Left forelimb (tissue), 1 donor: ENCODE measurements at regions not wholly inside any gene's neighbourhood (a gene's known extent, or its start where the extent isn't known, plus 50 kb on each side); places are given as distances from the start of the nearest gene placed in this dataset.

Source experiments
- DNase-seq: peaks from one replicate; pipeline ENCODE4 v3.0.0-alpha.2; 2018; ENCODE audit warnings: low spot score

DNA sequence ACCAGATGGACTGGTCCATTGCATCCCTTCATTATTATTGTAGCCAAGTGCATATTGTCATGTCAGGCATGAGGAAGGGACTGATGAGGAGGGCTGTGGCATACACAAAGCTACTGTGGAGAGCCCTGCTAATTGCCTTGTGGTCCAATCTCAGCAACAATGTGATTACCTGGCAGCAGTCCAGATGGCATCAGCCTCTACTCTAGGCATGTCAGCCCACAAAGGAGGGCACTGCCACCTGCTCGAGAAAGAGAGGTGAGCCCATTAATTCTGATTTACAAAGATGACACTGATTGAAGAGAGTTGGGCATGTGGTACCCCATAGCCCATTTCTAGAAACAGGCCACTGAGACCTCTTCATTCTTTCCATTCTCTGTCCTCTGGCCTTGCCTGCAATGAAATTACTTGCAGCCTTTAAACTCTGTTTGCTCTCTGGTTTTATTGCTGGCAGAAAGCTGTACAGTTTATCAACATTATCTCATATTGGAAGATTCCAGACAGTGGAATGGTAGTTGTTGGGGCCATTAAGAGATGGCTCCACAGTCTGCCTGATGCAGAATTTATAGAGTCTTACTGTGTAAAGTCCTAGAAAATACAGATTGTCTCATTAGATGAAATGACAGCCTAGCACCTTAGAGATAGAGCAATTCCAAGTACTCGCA is 307.7 kb downstream of the ARPP21 start:
- DNase-seq, result no peak

DNA sequence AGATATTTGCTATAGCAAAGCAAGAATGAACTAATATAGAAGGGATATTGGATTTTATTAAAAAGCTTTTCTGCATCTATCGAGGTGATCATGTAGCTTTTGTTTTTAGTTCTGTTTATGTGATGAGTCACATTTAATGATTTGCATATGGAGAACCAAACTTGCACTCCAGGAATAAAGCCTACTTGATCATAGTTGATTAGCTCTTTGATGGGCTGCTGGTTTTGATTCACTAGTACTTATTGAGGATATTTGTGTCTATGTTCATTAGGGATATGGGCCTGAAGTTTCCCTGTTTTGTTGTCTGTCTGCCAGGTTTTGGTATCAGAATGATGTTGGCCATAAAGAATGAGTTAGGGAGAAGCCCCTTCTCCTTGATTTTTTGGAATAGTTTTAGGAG is 310.7 kb downstream of the ARPP21 start:
- no peak for DNase-seq

DNA sequence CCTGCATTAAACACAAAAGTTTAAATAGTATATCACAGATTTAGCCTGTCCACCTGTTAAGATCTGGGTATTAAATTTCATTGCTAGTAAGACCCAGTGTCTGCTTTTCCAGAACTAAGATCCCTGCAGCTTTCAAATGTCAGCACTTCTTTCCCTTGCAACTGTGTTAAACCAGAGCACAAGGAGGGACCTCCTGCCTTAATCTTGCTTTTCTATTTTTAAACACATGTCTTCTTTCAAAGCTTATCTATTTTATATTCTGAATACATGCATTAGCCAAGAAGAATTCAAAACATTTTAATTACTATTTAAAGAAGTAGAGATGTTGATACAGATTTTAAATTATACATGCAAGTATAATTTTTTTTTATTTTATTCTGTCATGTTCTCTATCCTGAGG is 315.1 kb downstream of the ARPP21 start:
- DNase-seq, result no peak

DNA sequence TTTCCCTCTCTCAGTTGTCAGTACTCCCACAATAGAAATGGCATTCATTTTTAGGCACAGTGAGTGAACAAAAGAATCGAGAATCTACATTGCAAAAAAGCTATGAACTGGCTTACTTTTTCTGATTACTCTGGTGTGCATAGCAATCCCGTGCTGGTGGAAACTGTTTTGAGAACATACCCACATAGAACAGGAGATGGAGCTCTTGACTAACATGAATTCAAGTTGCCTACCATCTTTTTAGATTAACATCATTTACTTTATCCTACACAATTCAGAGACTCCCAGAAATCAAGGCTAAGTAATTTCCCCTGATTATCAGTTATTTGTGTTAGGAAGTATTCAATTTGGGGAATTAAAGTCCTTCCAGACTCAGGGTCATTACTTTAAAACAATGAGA is 326.6 kb downstream of the ARPP21 start:
- DNase-seq, result no peak

DNA sequence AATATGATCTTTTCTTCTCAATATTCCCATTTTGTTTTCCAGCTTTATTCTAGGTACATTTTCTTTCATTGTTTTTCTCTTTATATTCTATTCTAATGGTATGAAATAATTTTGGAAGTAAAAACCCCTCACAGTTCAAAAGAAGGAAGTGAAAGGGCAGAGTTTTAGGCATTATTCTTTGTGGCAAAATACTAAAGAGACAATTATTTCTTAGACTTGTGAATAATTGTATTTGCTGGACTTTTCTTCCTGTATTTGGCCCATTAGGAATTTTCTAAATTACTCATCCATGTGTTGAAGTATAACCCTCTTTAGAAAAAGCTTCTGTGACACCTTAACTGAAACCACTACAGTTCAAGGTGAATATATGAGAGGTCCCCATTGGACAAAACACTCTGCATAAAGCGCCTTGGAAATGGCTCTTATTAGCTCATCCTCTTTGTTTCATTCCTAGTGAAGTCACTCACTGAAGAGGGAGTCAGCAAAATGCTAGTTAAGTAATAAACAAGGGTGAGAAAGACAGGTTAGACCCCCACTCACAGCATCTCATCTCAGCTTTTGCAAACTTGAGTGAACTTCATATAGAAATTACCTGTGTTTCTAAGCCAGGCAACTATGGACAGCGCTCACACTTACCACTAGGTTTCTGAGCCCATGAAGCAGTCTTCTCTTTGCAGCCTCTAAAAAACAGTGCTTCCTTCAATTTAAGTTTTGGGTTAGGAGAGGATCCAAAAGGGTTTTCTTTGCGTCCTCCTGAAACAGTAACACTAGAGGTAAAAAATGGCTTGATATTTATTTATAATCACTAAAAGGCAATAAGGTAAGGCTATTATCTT is 327.5 kb downstream of the ARPP21 start:
- DNase-seq, result no peak

DNA sequence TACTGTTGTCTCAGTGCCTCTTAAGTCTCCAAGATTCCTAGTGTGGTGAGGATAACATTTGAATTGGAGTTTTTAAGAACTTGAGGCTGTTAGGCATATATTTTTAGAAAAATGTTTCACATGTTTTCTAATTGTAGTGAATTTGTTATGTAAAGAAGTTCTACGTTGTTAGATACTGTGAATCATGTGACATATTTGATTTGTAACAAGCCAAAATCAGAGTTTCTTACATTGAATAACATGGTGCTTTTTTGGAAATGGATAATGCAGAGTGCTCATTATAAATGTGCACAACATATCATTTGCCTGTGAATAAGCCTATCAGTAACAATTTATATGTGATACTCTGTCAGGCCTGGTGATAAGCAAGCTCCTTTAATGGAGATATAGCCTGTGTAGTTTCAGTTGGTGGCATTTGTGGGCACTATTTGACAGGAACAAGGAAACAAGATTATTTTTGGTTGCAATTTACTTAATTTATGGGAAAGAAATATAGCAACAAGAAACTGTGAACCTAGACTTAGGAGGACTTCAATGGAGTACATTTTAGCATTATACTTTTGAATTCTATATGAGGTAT is 328.8 kb downstream of the ARPP21 start:
- no peak for DNase-seq

DNA sequence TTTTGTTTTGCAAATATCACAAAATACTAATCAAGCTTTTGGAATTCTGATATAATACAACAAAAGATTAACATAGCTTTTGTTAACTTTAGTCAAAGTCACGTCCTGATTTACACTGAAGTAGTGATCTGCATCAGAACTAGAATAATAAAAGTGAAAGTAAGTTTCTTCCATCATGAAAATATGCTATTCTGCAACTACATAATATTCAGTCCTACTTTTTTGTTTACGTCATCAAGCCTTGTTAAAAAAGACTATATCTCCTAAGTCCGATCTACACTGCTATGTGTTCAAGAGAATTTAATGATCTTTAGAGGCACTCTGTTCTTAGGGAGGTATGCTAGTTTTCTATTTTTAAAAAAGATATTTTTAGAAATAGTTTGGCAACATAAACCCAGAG is 330.1 kb downstream of the ARPP21 start:
- DNase-seq, result no peak

DNA sequence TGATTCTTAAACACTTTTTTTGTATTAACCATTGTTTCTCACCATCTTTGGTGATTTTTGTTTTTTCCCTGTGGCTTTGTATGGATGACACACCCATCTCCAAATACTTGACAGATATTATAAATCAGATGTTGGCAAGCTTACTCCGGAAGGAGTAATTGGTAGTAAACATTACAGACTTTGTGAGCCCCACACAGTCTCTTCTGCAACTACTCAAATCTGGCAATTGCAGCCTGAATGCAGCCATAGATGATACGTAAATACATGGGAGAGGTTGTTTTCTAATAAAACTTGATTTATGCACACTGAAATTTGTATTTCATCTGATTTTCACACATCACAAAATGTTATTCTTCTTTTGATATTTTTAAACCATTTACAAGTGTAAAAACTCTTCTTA is 331.5 kb downstream of the ARPP21 start:
- DNase-seq, result no peak

DNA sequence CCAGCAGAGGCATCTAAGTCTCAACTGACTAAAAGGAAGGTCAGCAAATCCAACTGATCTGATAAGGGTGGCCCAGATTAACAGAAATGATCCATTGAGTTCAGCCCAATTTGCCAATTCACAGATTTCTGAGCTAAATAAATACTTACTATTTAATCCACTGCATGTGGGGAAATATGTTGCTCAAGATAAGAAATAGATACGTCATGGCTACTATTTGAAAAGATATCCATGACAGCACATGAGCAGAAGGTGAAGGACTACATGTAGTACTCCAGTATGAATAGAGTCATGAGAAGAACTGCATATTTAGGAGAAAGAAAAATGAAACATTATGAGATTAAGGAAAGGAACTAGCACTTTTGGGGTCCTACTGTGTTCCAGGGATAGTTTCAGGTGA is 332.4 kb downstream of the ARPP21 start:
- no peak for DNase-seq

DNA sequence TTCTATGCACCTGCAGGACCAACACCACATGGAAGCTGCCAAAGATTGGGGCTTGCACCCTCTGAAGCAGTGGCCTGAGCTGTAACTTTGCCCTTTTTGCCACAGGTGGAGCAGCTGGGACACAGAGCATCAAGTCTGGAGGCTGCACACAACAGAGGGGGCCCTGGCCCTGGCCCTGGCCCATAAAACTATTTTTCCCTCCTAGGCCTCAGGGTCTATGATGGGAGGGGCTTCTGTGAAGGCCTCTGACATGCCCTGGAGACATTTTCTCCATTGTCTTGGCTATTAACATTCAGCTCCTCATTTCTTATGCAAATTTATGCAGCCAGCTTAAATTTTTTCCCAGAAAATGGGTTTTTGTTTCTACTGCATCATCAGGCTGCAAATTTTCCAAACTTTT is 335.5 kb downstream of the ARPP21 start:
- DNase-seq, result no peak

DNA sequence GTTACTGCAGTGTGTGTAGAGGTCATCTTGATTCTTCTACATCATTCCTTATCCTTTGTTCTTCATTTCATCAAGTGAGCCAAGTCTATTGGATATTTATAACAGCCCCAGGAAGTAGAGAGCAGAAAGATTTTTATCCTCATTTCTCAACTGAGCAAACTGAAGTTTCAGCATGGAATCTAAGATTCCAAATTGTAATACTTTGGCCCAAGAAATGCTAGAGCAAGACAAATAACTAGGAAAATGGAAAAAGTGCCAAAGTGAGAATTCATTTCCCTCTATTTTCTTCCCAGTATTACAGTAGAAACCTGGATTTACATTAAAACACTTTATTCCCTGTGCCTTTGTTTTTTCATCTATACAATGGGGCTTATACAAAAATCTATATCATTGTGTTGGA is 346.8 kb downstream of the ARPP21 start:
- DNase-seq, result no peak

DNA sequence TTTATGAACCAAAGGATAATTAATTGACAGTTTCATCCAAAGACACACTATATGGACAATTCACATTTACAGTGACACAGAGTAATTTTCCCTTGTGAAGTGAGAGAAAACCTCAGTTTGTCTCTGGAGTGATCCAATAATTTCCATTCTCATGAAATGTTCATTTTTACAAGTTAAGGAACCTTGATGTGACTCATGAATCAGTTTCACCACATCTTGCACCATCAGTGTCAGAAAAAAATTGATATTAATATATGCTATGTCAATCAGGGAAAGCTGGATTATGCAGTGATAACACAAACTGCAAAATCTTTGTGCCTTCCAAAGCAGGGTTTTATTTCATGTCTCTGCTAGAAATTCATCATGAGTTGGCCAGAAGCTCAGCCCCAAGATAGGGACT is 348.1 kb downstream of the ARPP21 start:
- no peak for DNase-seq

DNA sequence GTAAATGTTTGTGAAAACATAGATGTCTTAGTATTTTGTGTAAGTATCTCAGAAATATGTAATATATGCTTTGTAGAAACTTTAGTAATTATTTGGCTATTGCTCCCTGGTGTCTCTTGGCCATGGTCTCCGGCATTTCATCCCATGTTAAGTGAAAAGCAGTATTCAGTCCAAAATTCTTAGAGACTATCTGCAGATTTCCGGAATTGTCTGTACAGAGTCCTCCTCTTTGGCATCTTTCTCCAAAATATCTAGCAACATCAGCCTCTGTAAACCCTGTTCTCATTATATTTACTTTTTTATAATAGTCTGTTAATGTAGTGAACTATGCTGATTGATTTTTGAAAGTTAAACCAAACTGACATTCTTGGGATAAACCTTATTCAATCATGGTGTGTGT is 352.7 kb downstream of the ARPP21 start:
- DNase-seq, result no peak

DNA sequence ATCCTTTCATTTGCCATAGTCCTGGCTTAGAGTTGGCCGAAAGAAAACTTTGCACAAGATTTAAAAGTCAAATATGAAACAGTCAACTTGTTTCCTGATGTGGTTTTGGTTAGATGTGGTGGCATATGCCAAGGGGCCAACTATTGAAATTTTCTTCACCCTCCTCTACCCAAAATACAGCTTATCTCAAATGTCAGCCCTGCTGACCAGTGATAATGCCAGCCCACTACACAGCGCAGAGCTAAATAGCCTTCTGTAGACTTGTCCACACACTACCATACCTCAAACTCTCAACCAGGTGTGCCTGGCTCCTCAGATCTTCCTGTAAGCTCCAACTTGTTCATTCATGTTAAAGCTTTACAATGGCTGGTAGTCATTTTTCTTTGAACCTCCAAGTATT is 368.5 kb upstream of the STAC start:
- DNase-seq, result no peak

DNA sequence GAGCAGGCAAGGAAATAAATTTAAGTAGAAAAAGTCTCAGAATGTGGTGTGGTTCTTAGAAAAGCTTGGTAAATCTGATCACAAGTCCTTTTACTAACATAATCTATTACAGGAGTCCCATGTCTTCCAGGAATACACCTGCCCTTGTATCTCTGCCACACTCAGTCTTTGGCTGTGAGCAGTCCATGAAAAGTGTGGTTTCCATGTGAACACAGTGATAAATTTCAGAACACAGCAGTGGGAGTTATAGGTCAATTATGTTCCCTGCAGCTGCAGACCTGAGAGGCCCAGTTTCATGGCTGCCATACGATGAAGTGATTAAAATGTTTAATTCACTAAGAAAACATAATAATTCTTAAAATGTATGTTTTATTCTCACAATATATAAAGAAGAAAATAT is 366.9 kb upstream of the STAC start:
- DNase-seq, result no peak

DNA sequence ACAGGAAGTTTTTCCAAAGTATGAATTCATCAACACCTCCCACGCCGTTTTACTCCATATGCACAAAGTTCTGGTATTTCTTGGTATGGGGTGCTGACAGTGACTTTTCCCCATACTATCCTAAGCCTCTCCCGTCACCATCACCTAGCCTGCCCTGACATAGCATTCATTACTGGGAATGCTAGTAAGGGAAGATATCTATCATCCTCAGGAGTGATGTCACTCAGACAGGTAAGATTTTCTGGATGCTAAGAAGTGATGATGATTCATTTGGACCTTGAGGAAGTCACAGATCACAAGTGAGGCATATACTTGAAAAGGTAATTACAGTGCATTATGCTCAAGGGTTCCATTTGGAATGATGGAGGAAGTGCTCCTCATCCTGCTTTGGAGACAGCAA is 355.1 kb upstream of the STAC start:
- DNase-seq, result no peak

DNA sequence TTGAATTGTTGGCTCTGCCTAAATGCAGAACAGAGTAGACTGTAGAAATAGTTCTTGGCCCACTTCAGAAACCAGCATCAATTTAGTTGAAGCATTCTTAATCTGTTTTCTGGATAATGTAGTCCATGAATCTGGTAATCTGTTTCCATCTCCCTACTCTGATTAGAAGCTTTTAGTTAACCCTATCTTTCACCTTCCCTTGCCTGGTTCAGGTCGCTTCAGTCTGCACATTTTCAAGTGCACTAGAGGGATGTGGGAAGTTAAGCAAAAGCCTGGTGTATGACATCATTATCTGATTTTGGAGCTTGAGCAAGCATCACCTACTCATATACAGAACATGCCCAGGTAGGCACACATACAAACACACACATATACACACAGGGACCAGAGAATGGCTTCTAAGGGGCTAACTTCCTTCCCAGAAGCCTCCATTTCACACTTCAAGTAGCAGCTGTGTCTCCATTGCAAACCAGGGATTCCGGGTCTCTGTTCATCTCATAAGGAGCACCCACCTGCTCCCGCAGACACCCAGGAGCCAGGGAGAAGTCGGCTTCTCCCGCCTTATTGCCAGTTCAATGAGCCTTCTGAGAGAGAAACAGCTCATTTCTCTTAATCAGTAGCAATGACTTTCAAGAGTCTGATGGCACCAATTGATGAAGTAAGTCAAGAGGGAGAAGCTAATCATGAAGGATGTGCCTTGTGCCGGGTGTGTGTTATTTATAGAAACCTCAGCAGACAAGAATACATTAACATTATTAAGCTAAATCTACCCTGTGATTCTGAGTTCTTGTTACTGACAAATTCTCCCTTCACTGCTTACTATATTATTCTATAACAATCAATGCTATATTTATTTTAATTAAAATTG is 347.9 kb upstream of the STAC start:
- no peak for DNase-seq

DNA sequence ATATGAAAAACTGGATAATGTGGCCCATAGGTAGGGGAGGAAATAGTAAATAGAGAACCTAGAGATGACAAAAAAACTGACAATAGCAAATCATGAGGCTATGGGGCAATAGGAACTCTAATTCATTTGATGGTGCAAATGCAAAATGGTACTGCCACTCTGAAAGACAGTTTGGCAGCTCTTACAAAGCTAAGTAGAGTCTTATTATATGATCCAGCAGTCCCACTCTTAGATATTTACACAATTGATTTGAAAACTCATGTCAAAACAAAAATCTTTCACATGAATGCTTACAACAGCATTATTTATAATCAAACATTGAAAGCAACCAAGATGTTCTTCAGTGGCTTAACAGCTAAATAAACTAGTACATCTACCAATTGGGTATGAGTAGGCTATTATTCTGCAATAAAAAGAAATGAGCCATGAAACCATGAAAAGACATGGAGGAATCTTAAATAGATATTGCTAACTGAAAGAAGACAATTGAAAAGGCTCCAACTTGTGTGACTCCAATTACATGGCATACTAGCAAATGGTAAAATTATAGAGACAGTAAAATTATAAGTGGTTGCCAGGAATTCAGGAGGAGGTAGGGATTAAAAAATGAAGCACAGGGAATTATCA is 321.8 kb upstream of the STAC start:
- no peak for DNase-seq

DNA sequence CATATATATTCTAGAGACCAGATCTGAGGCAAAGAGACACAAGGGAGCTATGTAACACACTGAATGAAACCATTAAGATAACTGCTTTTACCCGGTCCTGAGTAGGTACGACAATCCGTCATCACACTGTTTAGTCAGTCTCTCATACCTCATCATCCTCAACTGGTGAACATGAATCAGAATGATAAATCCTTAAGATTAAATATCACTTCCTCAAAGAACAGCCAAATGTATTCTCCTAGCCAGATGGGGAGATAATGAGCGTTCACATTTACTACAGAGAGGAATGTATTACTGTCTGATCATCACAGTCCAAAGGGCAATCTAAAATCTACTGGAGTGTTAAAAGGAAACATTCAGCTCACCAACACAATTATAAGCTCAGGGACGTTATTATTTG is 319.4 kb upstream of the STAC start:
- DNase-seq, result no peak

DNA sequence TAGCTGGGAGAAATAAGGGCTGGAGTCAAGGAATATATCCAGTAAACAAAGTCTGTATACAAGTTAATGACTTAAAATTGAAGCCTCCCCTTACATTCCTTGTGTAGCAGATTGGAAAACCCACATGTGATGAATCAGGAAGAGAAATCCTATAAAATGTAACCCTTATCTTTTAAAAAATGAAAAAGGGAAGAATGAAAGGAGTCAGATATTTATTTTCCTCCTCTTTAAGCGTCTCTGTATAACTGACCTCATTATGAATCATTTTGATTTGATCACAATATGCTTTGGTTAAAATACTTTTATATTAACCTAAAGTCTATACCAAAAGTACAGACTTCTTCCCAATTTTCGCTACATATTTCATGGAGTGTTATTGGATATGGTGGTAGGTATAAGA is 316.3 kb upstream of the STAC start:
- DNase-seq, result no peak

DNA sequence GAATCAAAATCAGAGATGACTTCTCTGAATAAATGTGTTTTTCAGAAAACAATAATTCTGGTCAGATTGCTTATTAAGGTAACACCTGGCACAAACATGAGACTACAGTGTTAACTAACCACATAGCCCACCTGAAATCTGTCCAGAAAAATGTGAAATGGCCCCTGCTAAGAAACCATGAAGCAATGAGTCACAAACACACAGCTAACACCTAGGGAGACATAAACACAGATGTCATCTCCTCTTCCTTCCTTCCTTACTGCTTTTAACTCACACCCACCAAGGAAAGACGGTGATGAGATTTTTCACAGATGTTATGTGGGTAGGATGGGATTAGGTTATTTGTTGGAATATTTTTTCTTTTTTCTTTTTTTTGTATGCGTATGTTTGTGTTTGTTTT is 315.0 kb upstream of the STAC start:
- no peak for DNase-seq

DNA sequence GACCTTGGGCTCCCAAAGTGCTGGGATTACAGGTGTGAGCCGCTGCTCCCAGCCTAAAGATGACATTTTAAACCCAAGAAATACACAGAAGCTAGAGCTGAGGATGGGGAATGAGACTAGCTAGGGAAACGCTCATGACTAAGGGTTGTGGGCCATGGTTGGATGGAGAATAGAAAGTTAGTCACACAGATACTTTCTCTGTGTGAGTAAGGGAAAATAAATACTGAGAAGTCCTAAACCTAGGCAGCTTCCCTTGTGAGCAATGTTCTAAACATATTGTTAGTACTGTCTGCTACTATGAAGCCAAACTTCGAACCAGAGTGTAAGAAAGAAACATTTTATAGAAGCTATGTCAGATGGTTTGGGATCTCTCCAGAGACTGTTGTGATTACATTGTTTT is 304.8 kb upstream of the STAC start:
- DNase-seq, result no peak
